ENCODE measurements at regions not wholly inside any gene's neighbourhood (a gene's known extent, or its start where the extent isn't known, plus 50 kb on each side); places are given as distances from the start of the nearest gene placed in this dataset.

- H3K27me3 ChIP-seq (ENCODE audit: control insufficient read depth in 1 of 2, insufficient read depth in 2 of 2, low read length in 2 of 2), result no peaks in the 10 kb centered on the region
- no peak overlapping the region for H3K27ac ChIP-seq (ENCODE audit: low read depth in 1 of 2, low read length in 2 of 2)
- no peaks in the 10 kb centered on the region for H3K36me3 Mint-ChIP-seq (ENCODE audit: low read depth)
- no peaks in the 10 kb centered on the region for H3K4me1 ChIP-seq (ENCODE audit: insufficient read depth, low read length)
- H3K9me3 Mint-ChIP-seq, result peaks cover 7% of the 10 kb centered on the region
- H3K9me3 ChIP-seq (ENCODE audit: control insufficient read depth in 1 of 2, insufficient read depth in 1 of 2, low read length in 2 of 2), result no peaks in the 10 kb centered on the region
- ATAC-seq (ENCODE audit: poor library complexity) (no peak), DNase-seq (no peak)
- intact Hi-C loops (cut with DNase I, micrococcal nuclease), result no loop called here
- no peaks in the 10 kb centered on the region for H3K36me3 ChIP-seq (ENCODE audit: insufficient read depth, low read length)
- no peaks in the 10 kb centered on the region for H3K4me1 Mint-ChIP-seq (ENCODE audit: low read depth)
- H3K4me3 Mint-ChIP-seq, result no peak overlapping the region
- no peaks in the 10 kb centered on the region for H3K27me3 Mint-ChIP-seq
- no peak for TF ChIP-seq CTCF (IDR thresholded peaks at IDR 0.05)
- H3K27ac Mint-ChIP-seq, result no peak overlapping the region
- ChIA-PET CTCF (no interaction called here), POLR2A (no interaction called here)
- H3K4me3 ChIP-seq (ENCODE audit: low read length), result no peak overlapping the region
These were observed 111.2 kb upstream of the RAPGEF2 start for GRCh38 chr4:158991534-158992155.

- Mint-ChIP-seq H3K4me1 (ENCODE audit: low read depth) (no peaks in the 10 kb centered on the region), H3K36me3 (ENCODE audit: low read depth) (no peaks in the 10 kb centered on the region), H3K4me3 (no peak overlapping the region), H3K9me3 (peaks cover 4% of the 10 kb centered on the region), H3K27ac (no peak overlapping the region), H3K27me3 (no peaks in the 10 kb centered on the region)
- ChIA-PET POLR2A (no interaction called here), CTCF (no interaction called here)
- intact Hi-C loops (cut with DNase I, micrococcal nuclease), result no loop called here
- no peaks in the 10 kb centered on the region for H3K9me3 ChIP-seq (ENCODE audit: control insufficient read depth in 1 of 2, insufficient read depth in 1 of 2, low read length in 2 of 2)
- ATAC-seq (ENCODE audit: poor library complexity), result no peak
- H3K27me3 ChIP-seq (ENCODE audit: control insufficient read depth in 1 of 2, insufficient read depth in 2 of 2, low read length in 2 of 2), result no peaks in the 10 kb centered on the region
- no peak for DNase-seq
- TF ChIP-seq CTCF (IDR thresholded peaks at IDR 0.05), result no peak
- no peak overlapping the region for H3K27ac ChIP-seq (ENCODE audit: low read depth in 1 of 2, low read length in 2 of 2)
- no peaks in the 10 kb centered on the region for H3K36me3 ChIP-seq (ENCODE audit: insufficient read depth, low read length)
- H3K4me1 ChIP-seq (ENCODE audit: insufficient read depth, low read length), result no peaks in the 10 kb centered on the region
- H3K4me3 ChIP-seq (ENCODE audit: low read length), result no peak overlapping the region
These were observed 109.0 kb upstream of the RAPGEF2 start for GRCh38 chr4:158993891-158994290.

- no peak for DNase-seq
- Mint-ChIP-seq H3K4me3 (no peak overlapping the region), H3K4me1 (ENCODE audit: low read depth) (no peaks in the 10 kb centered on the region), H3K27me3 (no peaks in the 10 kb centered on the region), H3K9me3 (no peaks in the 10 kb centered on the region), H3K36me3 (ENCODE audit: low read depth) (no peaks in the 10 kb centered on the region), H3K27ac (no peak overlapping the region)
- no peak for ATAC-seq (ENCODE audit: poor library complexity)
- POLR2A ChIA-PET, result no interaction called here
- no peak overlapping the region for H3K27ac ChIP-seq (ENCODE audit: low read depth in 1 of 2, low read length in 2 of 2)
- H3K36me3 ChIP-seq (ENCODE audit: insufficient read depth, low read length), result no peaks in the 10 kb centered on the region
- CTCF ChIA-PET, result no interaction called here
- no peaks in the 10 kb centered on the region for H3K9me3 ChIP-seq (ENCODE audit: control insufficient read depth in 1 of 2, insufficient read depth in 1 of 2, low read length in 2 of 2)
- H3K4me3 ChIP-seq (ENCODE audit: low read length), result no peak overlapping the region
- no peaks in the 10 kb centered on the region for H3K27me3 ChIP-seq (ENCODE audit: control insufficient read depth in 1 of 2, insufficient read depth in 2 of 2, low read length in 2 of 2)
- TF ChIP-seq CTCF (IDR thresholded peaks at IDR 0.05), result no peak
- no peaks in the 10 kb centered on the region for H3K4me1 ChIP-seq (ENCODE audit: insufficient read depth, low read length)
- intact Hi-C loops (cut with DNase I, micrococcal nuclease), result no loop called here
These were observed 107.8 kb upstream of the RAPGEF2 start for GRCh38 chr4:158995040-158995439.

Measured in CD4-positive, alpha-beta T cell (primary cell).